A673 (cell line): ENCODE measurements at regions not wholly inside any gene's neighbourhood (a gene's known extent, or its start where the extent isn't known, plus 50 kb on each side); places are given as distances from the start of the nearest gene placed in this dataset.
"Not testable (repeated sequence)": the region's sequence is repeated elsewhere in the genome, so short reads cannot be mapped to it uniquely, and the experiment has no call there.

ENCODE experiments used
- BruUV-seq: library from RNA; stranded (reverse); fragments of 400-500 nt; replicated peaks from 2 replicates; lab custom pipeline; 2021; lab: Mats Ljungman, UMichigan
- CTCF ChIA-PET: fragments of 300-600 bp; sonication (Branson Sonifier 250); formaldehyde crosslinking; loops from one replicate; lab custom pipeline; 2022; ENCODE audit warnings: antibody characterized with exemption; lab: Charles Lee
- POLR2A ChIA-PET: fragments of 300-600 bp; sonication (Branson Sonifier 250); formaldehyde crosslinking; loops from one replicate; lab custom pipeline; 2022; ENCODE audit warnings: antibody characterized with exemption; ENCODE audit not compliant: low non-redundant PET; lab: Charles Lee
- DNase-seq: peaks from one replicate; pipeline ENCODE4 v3.0.0-alpha.2; 2015; ENCODE audit warnings: low spot score
- H3K27ac ChIP-seq: fragments of 200-600 bp; sonication (generic); 2 replicates; pipeline ENCODE4 v1.5.1; 2016; ENCODE audit warnings: mixed run types, low read depth, mild to moderate bottlenecking, mixed read lengths, antibody characterized with exemption, low read length; ENCODE audit not compliant: poor library complexity, severe bottlenecking
- H3K27me3 ChIP-seq: fragments of 200-600 bp; sonication (generic); replicated peaks from 2 replicates; pipeline ENCODE4 v1.6.1; 2017; ENCODE audit warnings: mixed run types, low read depth, mild to moderate bottlenecking, mixed read lengths, antibody characterized with exemption, low read length; ENCODE audit not compliant: insufficient read depth, poor library complexity
- H3K36me3 ChIP-seq: fragments of 200-600 bp; sonication (generic); 2 replicates; pipeline ENCODE4 v1.6.1; 2016; ENCODE audit warnings: mixed run types, mild to moderate bottlenecking, mixed read lengths, antibody characterized with exemption, low read length; ENCODE audit not compliant: insufficient read depth, poor library complexity, severe bottlenecking
- H3K4me1 ChIP-seq: fragments of 200-600 bp; sonication (generic); 2 replicates; pipeline ENCODE4 v1.6.1; 2017; ENCODE audit warnings: mixed run types, mild to moderate bottlenecking, mixed read lengths, antibody characterized with exemption, low read length; ENCODE audit not compliant: insufficient read depth, poor library complexity, severe bottlenecking
- H3K4me3 ChIP-seq: fragments of 200-600 bp; sonication (generic); 2 replicates; pipeline ENCODE4 v1.5.1; 2016; ENCODE audit warnings: low read depth, mixed run types, mild to moderate bottlenecking, mixed read lengths, low read length; ENCODE audit not compliant: poor library complexity, severe bottlenecking
- H3K9me3 ChIP-seq: fragments of 200-600 bp; sonication (generic); 2 replicates; pipeline ENCODE4 v1.6.1; 2016; ENCODE audit warnings: mixed run types, low read depth, mild to moderate bottlenecking, mixed read lengths, antibody characterized with exemption, low read length; ENCODE audit not compliant: poor library complexity, severe bottlenecking
- intact Hi-C: fragments of 100-400 bp; cut with micrococcal nuclease; formaldehyde crosslinking; loops from one replicate; pipeline ENCODE4 v1.10.0; 2022; ENCODE audit not compliant: unreplicated experiment

DNA sequence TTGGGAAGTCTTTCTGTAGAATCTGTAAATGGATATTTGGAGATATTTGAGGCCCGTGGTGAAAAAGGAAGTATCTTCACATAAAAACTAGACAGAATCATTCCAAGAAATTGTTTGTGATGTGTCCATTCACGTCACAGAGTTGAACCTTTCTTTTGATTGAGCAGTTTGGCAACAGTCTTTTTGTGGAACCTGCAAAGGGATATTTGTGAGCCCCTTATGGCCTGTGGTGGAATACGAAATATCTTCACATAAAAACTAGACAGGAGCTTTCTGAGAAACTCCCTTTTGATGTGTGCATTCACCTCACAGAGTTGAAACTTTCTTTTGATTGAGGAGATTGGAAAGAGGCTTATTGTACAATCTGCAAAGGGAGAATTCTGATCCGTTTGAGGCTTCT lies 2980.4 kb downstream of the TUBA3C start:
- DNase-seq, CTCF ChIA-PET, POLR2A ChIA-PET: not testable (repeated sequence)

DNA sequence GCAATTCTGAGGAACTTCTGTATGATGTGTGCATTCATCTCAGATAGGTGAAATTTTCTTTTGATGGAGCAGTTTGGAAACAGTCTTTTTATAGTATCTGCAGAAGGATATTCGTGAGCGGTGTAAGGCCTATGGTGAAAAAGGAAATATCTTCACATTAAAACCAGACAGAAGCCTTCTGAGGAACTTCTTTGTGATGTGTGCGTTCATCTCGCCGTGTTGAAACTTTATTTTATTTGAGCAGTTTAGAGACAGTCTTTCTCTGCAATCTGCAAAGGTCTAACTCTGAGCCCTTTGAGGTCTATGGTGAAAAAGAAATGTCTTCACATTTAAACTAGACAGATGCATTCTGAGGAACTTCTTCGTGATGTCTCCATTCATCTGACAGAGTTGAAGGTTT lies 3021.0 kb downstream of the TUBA3C start:
- DNase-seq, H3K36me3 ChIP-seq, H3K27me3 ChIP-seq, H3K4me3 ChIP-seq, CTCF ChIA-PET, POLR2A ChIA-PET, H3K27ac ChIP-seq, H3K4me1 ChIP-seq, BruUV-seq, intact Hi-C loops: not testable (repeated sequence)
- peaks cover 27% of the 10 kb centered on the region for H3K9me3 ChIP-seq

More for the DNA sequence above, 2980.4 kb downstream of the TUBA3C start:
- intact Hi-C loops, H3K4me1 ChIP-seq, H3K27ac ChIP-seq, H3K27me3 ChIP-seq, H3K36me3 ChIP-seq, H3K4me3 ChIP-seq, BruUV-seq: not testable (repeated sequence)
- H3K9me3 ChIP-seq: peaks cover 13% of the 10 kb centered on the region

DNA sequence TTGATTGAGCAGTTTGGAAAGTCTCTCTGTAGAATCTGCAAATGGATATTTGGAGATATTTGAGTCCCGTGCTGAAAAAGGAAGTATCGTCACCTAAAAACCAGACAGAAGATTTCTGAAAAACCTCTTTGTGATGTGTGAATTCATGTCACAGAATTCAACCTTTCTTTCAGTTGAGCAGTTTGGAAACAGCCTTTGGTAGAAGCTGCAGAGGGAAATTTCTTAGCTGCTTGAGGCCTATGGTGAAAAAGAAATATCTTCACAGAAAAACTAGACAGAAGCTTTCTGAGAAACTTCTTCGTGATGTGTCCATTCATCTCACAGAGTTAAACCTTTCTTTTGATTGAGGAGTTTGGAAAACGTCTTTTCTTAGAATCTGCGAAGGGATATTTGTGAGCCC lies 3022.7 kb downstream of the TUBA3C start:
- H3K36me3 ChIP-seq, H3K4me3 ChIP-seq, intact Hi-C loops, H3K27ac ChIP-seq, H3K27me3 ChIP-seq, H3K4me1 ChIP-seq, DNase-seq, CTCF ChIA-PET, POLR2A ChIA-PET, BruUV-seq: not testable (repeated sequence)
- peaks cover 25% of the 10 kb centered on the region for H3K9me3 ChIP-seq

DNA sequence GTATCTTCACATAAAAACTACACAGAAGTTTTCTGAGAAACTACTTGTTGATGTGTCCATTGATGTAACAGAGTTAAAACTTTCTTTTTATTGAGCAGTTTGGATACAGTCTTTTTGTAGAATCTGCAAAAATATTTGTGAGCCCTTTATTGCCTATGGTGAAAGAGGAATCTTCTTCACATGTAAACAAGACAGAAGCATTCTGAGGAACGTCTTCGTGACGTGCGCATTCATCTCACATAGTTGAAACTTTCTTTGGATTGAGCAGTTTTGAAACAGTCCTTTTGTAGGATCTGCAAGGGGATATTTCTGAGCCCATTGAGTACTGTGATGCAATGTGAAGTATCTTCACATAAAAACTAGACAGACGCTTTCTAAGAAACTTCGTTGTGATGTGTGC lies 3023.6 kb downstream of the TUBA3C start:
- H3K4me3 ChIP-seq, DNase-seq, H3K36me3 ChIP-seq, H3K4me1 ChIP-seq, POLR2A ChIA-PET, BruUV-seq, CTCF ChIA-PET, H3K27me3 ChIP-seq, intact Hi-C loops, H3K27ac ChIP-seq: not testable (repeated sequence)
- H3K9me3 ChIP-seq: peaks cover 19% of the 10 kb centered on the region

DNA sequence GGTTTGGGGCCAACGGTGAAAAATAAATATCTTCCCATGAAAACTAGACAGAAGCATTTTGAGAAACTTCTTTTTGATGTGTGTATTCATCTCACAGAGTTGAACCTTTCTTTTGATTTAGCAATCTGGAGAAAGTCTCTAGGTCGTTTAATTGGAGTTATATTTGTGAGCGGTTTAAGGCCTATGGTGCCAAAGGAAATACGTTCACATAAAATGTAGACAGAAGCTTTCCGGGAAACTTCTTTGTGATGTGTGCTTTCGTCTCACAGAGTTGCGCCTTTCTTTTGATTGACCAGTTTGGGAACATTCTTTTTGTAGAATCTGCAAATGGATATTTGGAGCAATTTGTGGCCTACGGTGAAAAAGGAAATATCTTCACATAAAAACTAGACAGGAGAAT lies 3028.8 kb downstream of the TUBA3C start:
- POLR2A ChIA-PET, H3K27me3 ChIP-seq, H3K27ac ChIP-seq, intact Hi-C loops, BruUV-seq, DNase-seq, H3K4me3 ChIP-seq, H3K4me1 ChIP-seq, CTCF ChIA-PET, H3K36me3 ChIP-seq: not testable (repeated sequence)
- H3K9me3 ChIP-seq: peaks cover 11% of the 10 kb centered on the region

DNA sequence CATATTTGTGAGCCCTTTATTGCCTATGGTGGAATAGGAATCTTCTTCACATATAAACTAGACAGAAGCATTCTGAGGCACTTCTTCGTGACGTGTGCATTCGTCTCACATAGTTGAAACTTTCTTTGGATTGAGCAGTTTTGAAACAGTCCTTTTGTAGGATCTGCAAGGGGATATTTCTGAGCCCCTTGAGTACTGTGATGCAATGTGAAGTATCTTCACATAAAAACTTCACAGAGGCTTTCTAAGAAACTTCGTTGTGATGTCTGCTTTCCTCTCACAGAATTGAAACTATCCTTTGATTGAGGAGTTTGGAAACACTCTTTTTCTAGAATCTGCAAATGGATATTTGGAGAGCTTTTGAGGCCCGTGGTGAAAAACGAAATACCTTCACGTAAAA lies 3030.3 kb downstream of the TUBA3C start:
- CTCF ChIA-PET, H3K36me3 ChIP-seq, BruUV-seq, H3K27ac ChIP-seq, intact Hi-C loops, DNase-seq, H3K4me3 ChIP-seq, H3K27me3 ChIP-seq, H3K4me1 ChIP-seq, POLR2A ChIA-PET: not testable (repeated sequence)
- peaks cover 17% of the 10 kb centered on the region for H3K9me3 ChIP-seq

DNA sequence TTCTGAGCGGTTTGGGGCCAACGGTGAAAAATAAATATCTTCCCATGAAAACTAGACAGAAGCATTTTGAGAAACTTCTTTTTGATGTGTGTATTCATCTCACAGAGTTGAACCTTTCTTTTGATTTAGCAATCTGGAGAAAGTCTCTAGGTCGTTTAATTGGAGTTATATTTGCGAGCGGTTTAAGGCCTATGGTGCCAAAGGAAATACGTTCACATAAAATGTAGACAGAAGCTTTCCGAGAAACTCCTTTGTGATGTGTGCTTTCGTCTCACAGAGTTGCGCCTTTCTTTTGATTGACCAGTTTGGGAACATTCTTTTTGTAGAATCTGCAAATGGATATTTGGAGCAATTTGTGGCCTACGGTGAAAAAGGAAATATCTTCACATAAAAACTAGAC lies 3032.2 kb downstream of the TUBA3C start:
- H3K27ac ChIP-seq, DNase-seq, H3K4me3 ChIP-seq, POLR2A ChIA-PET, H3K36me3 ChIP-seq, BruUV-seq, H3K27me3 ChIP-seq, CTCF ChIA-PET, intact Hi-C loops, H3K4me1 ChIP-seq: not testable (repeated sequence)
- peaks cover 27% of the 10 kb centered on the region for H3K9me3 ChIP-seq

DNA sequence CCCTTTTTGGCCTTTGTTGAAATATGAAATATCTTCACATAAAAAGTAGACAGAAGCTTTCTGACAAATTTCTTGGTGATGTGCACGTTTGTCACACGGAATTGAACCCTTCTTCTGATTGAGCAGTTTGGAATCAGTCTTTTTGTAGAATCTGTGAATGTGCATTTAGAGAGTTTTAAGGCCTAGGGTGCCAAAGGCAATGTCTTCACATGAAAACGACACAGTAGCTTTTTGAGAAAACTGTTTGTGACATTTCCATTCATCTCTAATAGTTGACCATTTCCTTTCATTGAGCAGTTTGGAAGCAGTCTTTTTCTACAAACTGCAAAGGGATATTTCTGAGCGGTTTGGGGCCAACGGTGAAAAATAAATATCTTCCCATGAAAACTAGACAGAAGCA lies 3036.0 kb downstream of the TUBA3C start:
- H3K27me3 ChIP-seq, H3K4me3 ChIP-seq, H3K27ac ChIP-seq, H3K4me1 ChIP-seq, H3K36me3 ChIP-seq, CTCF ChIA-PET, intact Hi-C loops, BruUV-seq, DNase-seq, POLR2A ChIA-PET: not testable (repeated sequence)
- H3K9me3 ChIP-seq: peaks cover 35% of the 10 kb centered on the region
